Left lung (tissue), 4 donors: ENCODE measurements at regions not wholly inside any gene's neighbourhood (a gene's known extent, or its start where the extent isn't known, plus 50 kb on each side); places are given as distances from the start of the nearest gene placed in this dataset.

Experiments used
- ATAC-seq: fragments of 200-7000 bp; cut with Tn5 transposase; one replicate; pipeline ENCODE4 v1.9.1; 2020; ENCODE audit warnings: moderate library complexity
- DNase-seq, 4 donors: peaks; one replicate each; pipeline ENCODE4 v3.0.0-alpha.2; 2013 to 2020
- H3K27ac ChIP-seq, 2 donors: fragments of 200-600 bp; sonication (generic) in 1 of 2; one replicate each; pipeline versions ENCODE4 v1.5.0 to v1.8.0; 2020 to 2021
- H3K27me3 ChIP-seq, 2 donors: fragments of 200-600 bp; sonication (generic) in 1 of 2; one replicate each; pipeline versions ENCODE4 v1.5.0 to v1.8.0; 2020 to 2021
- H3K36me3 ChIP-seq, 2 donors: fragments of 200-600 bp; sonication (generic) in 1 of 2; one replicate each; pipeline versions ENCODE4 v1.5.0 to v1.8.0; 2020 to 2021
- H3K4me1 ChIP-seq, 2 donors: fragments of 200-600 bp; one replicate each; pipeline ENCODE4 v1.8.0; 2021
- H3K4me3 ChIP-seq, 2 donors: fragments of 200-600 bp; sonication (generic) in 1 of 2; one replicate each; pipeline versions ENCODE4 v1.5.0 to v1.8.0; 2020 to 2021; ENCODE audit warnings: mild to moderate bottlenecking in 1 of 2
- H3K9me3 ChIP-seq, 2 donors: fragments of 200-600 bp; sonication (generic) in 1 of 2; one replicate each; pipeline versions ENCODE4 v1.5.0 to v1.8.0; 2020 to 2021
- CTCF ChIP-seq, 2 donors: fragments of 200-600 bp; sonication (generic) in 1 of 2; IDR thresholded peaks; one replicate each; pipeline versions ENCODE4 v1.5.0 to v1.8.0; 2021; ENCODE audit warnings: antibody characterized with exemption in 2 of 2
- intact Hi-C, 2 donors: fragments of 100-400 bp; cut with DNase I; formaldehyde crosslinking; loops; one replicate each; pipeline versions ENCODE4 v1.11.2 to v1.14.2; 2022
- donor health status: DM: no; HTN: yes; CAD: no.
- donor health status: DM: no; HTN: no; CAD: no.

- TF ChIP-seq CTCF (IDR thresholded peaks at IDR 0.05) = no peak
- Histone ChIP-seq H3K9me3 (no peaks in the 10 kb centered on the region), H3K4me1 (no peaks in the 10 kb centered on the region), H3K36me3 (no peaks in the 10 kb centered on the region), H3K4me3 (no peak overlapping the region), H3K27me3 (peaks cover 0 to 5% of the 10 kb centered on the region in 2 donors), H3K27ac (no peak overlapping the region)
- DNase-seq (no peak), ATAC-seq (no peak)
- intact Hi-C loops = no loop called here
These were observed 110.8 kb upstream of the CD82 start for GRCh38 chr11:44454666-44455065.

GRCh38 chr11:44456544-44457300 is 108.7 kb upstream of the CD82 start:
- Histone ChIP-seq H3K27ac (no peak overlapping the region), H3K27me3 (peaks cover 0 to 5% of the 10 kb centered on the region in 2 donors), H3K36me3 (no peaks in the 10 kb centered on the region), H3K4me1 (no peaks in the 10 kb centered on the region), H3K4me3 (no peak overlapping the region), H3K9me3 (peaks cover 0 to 10% of the 10 kb centered on the region in 2 donors)
- intact Hi-C loops = no loop called here
- TF ChIP-seq CTCF (IDR thresholded peaks at IDR 0.05) = peak in 1 of 2 donors; percentile 25
- peak in 1 of 4 donors; percentile 9 for DNase-seq
- peak; percentile 49 for ATAC-seq

- no peak for TF ChIP-seq CTCF (IDR thresholded peaks at IDR 0.05)
- H3K27me3 ChIP-seq = peaks cover 0 to 5% of the 10 kb centered on the region in 2 donors
- no peaks in the 10 kb centered on the region for H3K36me3 ChIP-seq
- peaks cover 0 to 10% of the 10 kb centered on the region in 2 donors for H3K9me3 ChIP-seq
- intact Hi-C loops = no loop called here
- H3K4me3 ChIP-seq = no peak overlapping the region
- no peak overlapping the region for H3K27ac ChIP-seq
- H3K4me1 ChIP-seq = no peaks in the 10 kb centered on the region
- DNase-seq (no peak), ATAC-seq (no peak)
These were observed 107.6 kb upstream of the CD82 start for GRCh38 chr11:44457862-44458261.

GRCh38 chr11:44463751-44464150 is 101.7 kb upstream of the CD82 start:
- intact Hi-C loops = no loop called here
- H3K4me1 ChIP-seq = no peaks in the 10 kb centered on the region
- ATAC-seq (no peak), DNase-seq (no peak)
- no peak overlapping the region for H3K27ac ChIP-seq
- no peak for TF ChIP-seq CTCF (IDR thresholded peaks at IDR 0.05)
- H3K9me3 ChIP-seq = peaks cover 0 to 18% of the 10 kb centered on the region in 2 donors
- peaks cover 0 to 17% of the 10 kb centered on the region in 2 donors for H3K27me3 ChIP-seq
- no peaks in the 10 kb centered on the region for H3K36me3 ChIP-seq
- H3K4me3 ChIP-seq = no peak overlapping the region

- DNase-seq = no peak
- no peak for ATAC-seq
- Histone ChIP-seq H3K27me3 (peaks cover 0 to 19% of the 10 kb centered on the region in 2 donors), H3K27ac (no peak overlapping the region), H3K9me3 (peaks cover 0 to 18% of the 10 kb centered on the region in 2 donors), H3K36me3 (no peaks in the 10 kb centered on the region), H3K4me1 (no peaks in the 10 kb centered on the region), H3K4me3 (no peak overlapping the region)
- intact Hi-C loops = no loop called here
- TF ChIP-seq CTCF (IDR thresholded peaks at IDR 0.05) = no peak
These were observed 100.7 kb upstream of the CD82 start for GRCh38 chr11:44464741-44465140.
